Prostate gland (tissue), 2 donors: ENCODE measurements at regions not wholly inside any gene's neighbourhood (a gene's known extent, or its start where the extent isn't known, plus 50 kb on each side); places are given as distances from the start of the nearest gene placed in this dataset.

Experiments
- CTCF ChIP-seq, 4 experiments: fragments of 200-600 bp in 2 of 4; fragments of 450-650 bp in 2 of 4; sonication (generic) in 2 of 4; IDR thresholded peaks; 1 replicate in 3 of 4; 2 replicates in 1 of 4; pipeline ENCODE4 v1.5.1; 2016 to 2019; ENCODE audit warnings: antibody characterized with exemption in 4 of 4, mild to moderate bottlenecking in 2 of 4, moderate library complexity in 2 of 4
- POLR2A ChIP-seq: fragments of 450-650 bp; IDR thresholded peaks from one replicate; pipeline ENCODE4 v1.6.1; 2016; ENCODE audit warnings: antibody characterized with exemption, mild to moderate bottlenecking

GRCh38 chr12:124493809-124494750, 73.3 kb downstream of the NCOR2 start:
- TF ChIP-seq CTCF (IDR thresholded peaks at IDR 0.05) = no peak
- TF ChIP-seq POLR2A = no peak
